ENCODE measurements at regions not wholly inside any gene's neighbourhood (a gene's known extent, or its start where the extent isn't known, plus 50 kb on each side); places are given as distances from the start of the nearest gene placed in this dataset.
A peak's percentile ranks its signal among the peaks of the same experiment; 100 is the strongest.
"Not testable (repeated sequence)": the region's sequence is repeated elsewhere in the genome, so short reads cannot be mapped to it uniquely, and the experiment has no call there.

GRCh38 chr1:192876633-192877032 is 67.8 kb downstream of the RGS2 start:
- TF ChIP-seq, protein P1, sequence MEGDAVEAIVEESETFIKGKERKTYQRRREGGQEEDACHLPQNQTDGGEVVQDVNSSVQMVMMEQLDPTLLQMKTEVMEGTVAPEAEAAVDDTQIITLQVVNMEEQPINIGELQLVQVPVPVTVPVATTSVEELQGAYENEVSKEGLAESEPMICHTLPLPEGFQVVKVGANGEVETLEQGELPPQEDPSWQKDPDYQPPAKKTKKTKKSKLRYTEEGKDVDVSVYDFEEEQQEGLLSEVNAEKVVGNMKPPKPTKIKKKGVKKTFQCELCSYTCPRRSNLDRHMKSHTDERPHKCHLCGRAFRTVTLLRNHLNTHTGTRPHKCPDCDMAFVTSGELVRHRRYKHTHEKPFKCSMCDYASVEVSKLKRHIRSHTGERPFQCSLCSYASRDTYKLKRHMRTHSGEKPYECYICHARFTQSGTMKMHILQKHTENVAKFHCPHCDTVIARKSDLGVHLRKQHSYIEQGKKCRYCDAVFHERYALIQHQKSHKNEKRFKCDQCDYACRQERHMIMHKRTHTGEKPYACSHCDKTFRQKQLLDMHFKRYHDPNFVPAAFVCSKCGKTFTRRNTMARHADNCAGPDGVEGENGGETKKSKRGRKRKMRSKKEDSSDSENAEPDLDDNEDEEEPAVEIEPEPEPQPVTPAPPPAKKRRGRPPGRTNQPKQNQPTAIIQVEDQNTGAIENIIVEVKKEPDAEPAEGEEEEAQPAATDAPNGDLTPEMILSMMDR (IDR thresholded peaks at IDR 0.05; ENCODE audit: insufficient read depth, low read depth, low read length): no peak
- DNase-seq (ENCODE audit: low read depth): no peak
- H3K4me3 ChIP-seq (ENCODE audit: low read depth, low read length): no peak overlapping the region

- TF ChIP-seq, protein P1 (IDR thresholded peaks at IDR 0.05; ENCODE audit: insufficient read depth, low read depth, low read length): no peak
- DNase-seq (ENCODE audit: low read depth): peak; percentile 58
- H3K4me3 ChIP-seq (ENCODE audit: low read depth, low read length): no peak overlapping the region
These were observed 68.5 kb downstream of the RGS2 start for GRCh38 chr1:192877283-192877886.

DNA sequence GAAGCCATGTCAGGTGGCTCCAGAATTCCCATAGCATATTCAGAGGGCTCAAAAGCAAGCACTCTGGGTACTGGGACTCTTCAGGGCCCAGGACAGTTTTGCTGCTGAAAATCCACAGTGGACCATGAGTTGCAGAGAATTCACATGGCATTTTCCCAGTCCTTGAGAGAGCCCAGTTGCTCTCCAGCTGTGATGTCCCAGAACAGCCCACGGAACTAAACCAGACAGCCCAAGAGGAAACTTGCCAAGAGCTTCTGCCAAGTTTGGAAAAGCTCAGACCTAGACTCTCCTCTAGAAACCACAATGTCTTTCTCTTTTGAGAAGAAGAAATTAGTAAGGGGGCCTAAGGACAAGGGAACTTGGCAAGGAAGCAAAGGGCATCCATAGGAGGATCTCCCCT is 69.4 kb downstream of the RGS2 start:
- H3K4me3 ChIP-seq (ENCODE audit: low read depth, low read length): no peak overlapping the region
- TF ChIP-seq, protein P1 (IDR thresholded peaks at IDR 0.05; ENCODE audit: insufficient read depth, low read depth, low read length): no peak
- DNase-seq (ENCODE audit: low read depth): peak; percentile 48

GRCh38 chr1:192879406-192879805 is 70.6 kb downstream of the RGS2 start:
- DNase-seq (ENCODE audit: low read depth): no peak
- TF ChIP-seq, protein P1 (IDR thresholded peaks at IDR 0.05; ENCODE audit: insufficient read depth, low read depth, low read length): no peak
- no peak overlapping the region for H3K4me3 ChIP-seq (ENCODE audit: low read depth, low read length)

GRCh38 chr1:192880231-192880630 is 71.4 kb downstream of the RGS2 start:
- TF ChIP-seq, protein P1 (IDR thresholded peaks at IDR 0.05; ENCODE audit: insufficient read depth, low read depth, low read length): no peak
- H3K4me3 ChIP-seq (ENCODE audit: low read depth, low read length): no peak overlapping the region
- no peak for DNase-seq (ENCODE audit: low read depth)

DNA sequence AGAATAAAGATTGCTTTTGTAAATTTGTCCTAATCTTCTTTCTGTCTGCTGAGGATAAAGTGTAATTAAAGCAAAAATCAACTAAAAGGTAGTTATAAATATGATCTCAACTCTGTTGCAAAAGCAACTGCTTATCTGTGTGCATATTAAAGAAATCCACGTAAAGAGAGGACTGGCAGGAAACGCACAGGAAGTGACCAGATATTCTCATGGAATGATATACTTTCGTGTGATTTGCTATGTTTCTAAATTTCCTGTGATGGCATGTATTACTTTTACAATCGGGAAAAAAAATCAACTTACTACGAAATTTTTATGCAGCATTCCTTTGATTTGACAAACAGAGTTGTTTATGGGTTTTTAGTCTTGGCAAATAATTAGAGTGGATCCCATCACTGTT is 75.4 kb downstream of the RGS2 start:
- DNase-seq (ENCODE audit: low read depth): no peak
- TF ChIP-seq, protein P1 (IDR thresholded peaks at IDR 0.05; ENCODE audit: insufficient read depth, low read depth, low read length): no peak
- no peak overlapping the region for H3K4me3 ChIP-seq (ENCODE audit: low read depth, low read length)

DNA sequence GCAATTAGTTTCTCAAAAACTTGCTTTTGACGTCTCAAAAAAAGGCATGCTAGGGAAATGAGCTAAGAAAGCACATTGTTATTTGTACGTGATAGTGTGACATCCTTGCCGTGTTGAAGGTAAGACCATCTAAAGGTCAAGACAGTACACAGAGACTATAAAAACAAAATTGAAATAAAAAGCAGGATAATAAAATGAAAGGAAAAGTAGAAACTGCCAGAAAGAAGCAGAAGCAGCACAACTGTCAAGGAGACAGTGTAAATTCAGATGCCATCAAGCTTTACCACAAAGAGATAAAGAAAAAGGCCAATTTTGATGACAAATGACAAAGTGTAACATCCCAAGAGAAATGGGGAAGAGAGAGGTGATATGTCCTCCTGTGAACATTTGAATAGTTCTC is 76.5 kb downstream of the RGS2 start:
- H3K4me3 ChIP-seq (ENCODE audit: low read depth, low read length): not testable (repeated sequence)
- DNase-seq (ENCODE audit: low read depth): peak; percentile 19
